ENCODE measurements at regions not wholly inside any gene's neighbourhood (a gene's known extent, or its start where the extent isn't known, plus 50 kb on each side); places are given as distances from the start of the nearest gene placed in this dataset.
"Not testable (repeated sequence)": the region's sequence is repeated elsewhere in the genome, so short reads cannot be mapped to it uniquely, and the experiment has no call there.

GRCh38 chr3:148577579-148577978 is 120.1 kb upstream of the AGTR1 start:
- intact Hi-C loops (cut with micrococcal nuclease); H3K9me3 Mint-ChIP-seq; H3K4me3 Mint-ChIP-seq; H3K27ac Mint-ChIP-seq; H3K4me1 Mint-ChIP-seq (ENCODE audit: low read depth); DNase-seq (ENCODE audit: low spot score); H3K36me3 Mint-ChIP-seq (ENCODE audit: low read depth); H3K27me3 Mint-ChIP-seq (ENCODE audit: insufficient read depth): not testable (repeated sequence)

- H3K36me3 Mint-ChIP-seq (ENCODE audit: low read depth) = no peaks in the 10 kb centered on the region
- H3K27me3 Mint-ChIP-seq (ENCODE audit: insufficient read depth) = no peaks in the 10 kb centered on the region
- no peak overlapping the region for H3K27ac Mint-ChIP-seq
- H3K4me3 Mint-ChIP-seq = no peak overlapping the region
- intact Hi-C loops (cut with micrococcal nuclease) = no loop called here
- no peaks in the 10 kb centered on the region for H3K4me1 Mint-ChIP-seq (ENCODE audit: low read depth)
- no peaks in the 10 kb centered on the region for H3K9me3 Mint-ChIP-seq
- no peak for DNase-seq (ENCODE audit: low spot score)
Observed at GRCh38 chr3:148582126-148582525, 115.6 kb upstream of the AGTR1 start.

GRCh38 chr3:148583793-148584192 is 113.9 kb upstream of the AGTR1 start:
- Mint-ChIP-seq H3K27ac (no peak overlapping the region), H3K36me3 (ENCODE audit: low read depth) (no peaks in the 10 kb centered on the region), H3K9me3 (no peaks in the 10 kb centered on the region), H3K27me3 (ENCODE audit: insufficient read depth) (no peaks in the 10 kb centered on the region), H3K4me3 (no peak overlapping the region), H3K4me1 (ENCODE audit: low read depth) (no peaks in the 10 kb centered on the region)
- intact Hi-C loops (cut with micrococcal nuclease) = no loop called here
- no peak for DNase-seq (ENCODE audit: low spot score)

GRCh38 chr3:148584438-148584837 is 113.3 kb upstream of the AGTR1 start:
- H3K27ac Mint-ChIP-seq = no peak overlapping the region
- H3K4me1 Mint-ChIP-seq (ENCODE audit: low read depth) = no peaks in the 10 kb centered on the region
- DNase-seq (ENCODE audit: low spot score) = no peak
- no peaks in the 10 kb centered on the region for H3K27me3 Mint-ChIP-seq (ENCODE audit: insufficient read depth)
- H3K36me3 Mint-ChIP-seq (ENCODE audit: low read depth) = no peaks in the 10 kb centered on the region
- no peaks in the 10 kb centered on the region for H3K9me3 Mint-ChIP-seq
- intact Hi-C loops (cut with micrococcal nuclease) = no loop called here
- no peak overlapping the region for H3K4me3 Mint-ChIP-seq

- H3K27me3 Mint-ChIP-seq (ENCODE audit: insufficient read depth) = no peaks in the 10 kb centered on the region
- H3K4me3 Mint-ChIP-seq = no peak overlapping the region
- no peak overlapping the region for H3K27ac Mint-ChIP-seq
- H3K9me3 Mint-ChIP-seq = no peaks in the 10 kb centered on the region
- no peak for DNase-seq (ENCODE audit: low spot score)
- H3K4me1 Mint-ChIP-seq (ENCODE audit: low read depth) = no peaks in the 10 kb centered on the region
- intact Hi-C loops (cut with micrococcal nuclease) = no loop called here
- H3K36me3 Mint-ChIP-seq (ENCODE audit: low read depth) = no peaks in the 10 kb centered on the region
Observed at GRCh38 chr3:148585671-148586379, 111.9 kb upstream of the AGTR1 start.

- no peaks in the 10 kb centered on the region for H3K27me3 Mint-ChIP-seq (ENCODE audit: insufficient read depth)
Observed at GRCh38 chr3:148588291-148588690, 109.4 kb upstream of the AGTR1 start.

GRCh38 chr3:148591525-148591924 is 106.2 kb upstream of the AGTR1 start:
- H3K4me3 Mint-ChIP-seq = no peak overlapping the region
- no peaks in the 10 kb centered on the region for H3K9me3 Mint-ChIP-seq
- no peak overlapping the region for H3K27ac Mint-ChIP-seq
- no peaks in the 10 kb centered on the region for H3K4me1 Mint-ChIP-seq (ENCODE audit: low read depth)
- no peaks in the 10 kb centered on the region for H3K36me3 Mint-ChIP-seq (ENCODE audit: low read depth)
- no peaks in the 10 kb centered on the region for H3K27me3 Mint-ChIP-seq (ENCODE audit: insufficient read depth)
- no peak for DNase-seq (ENCODE audit: low spot score)
- intact Hi-C loops (cut with micrococcal nuclease) = no loop called here

More at GRCh38 chr3:148588291-148588690, 109.4 kb upstream of the AGTR1 start:
- no peak for DNase-seq (ENCODE audit: low spot score)
- intact Hi-C loops (cut with micrococcal nuclease) = no loop called here
- Mint-ChIP-seq H3K4me1 (ENCODE audit: low read depth) (no peaks in the 10 kb centered on the region), H3K9me3 (no peaks in the 10 kb centered on the region), H3K27ac (no peak overlapping the region), H3K36me3 (ENCODE audit: low read depth) (no peaks in the 10 kb centered on the region), H3K4me3 (no peak overlapping the region)

GRCh38 chr3:148598619-148599018 is 99.1 kb upstream of the AGTR1 start:
- H3K4me1 Mint-ChIP-seq (ENCODE audit: low read depth) = no peaks in the 10 kb centered on the region
- intact Hi-C loops (cut with micrococcal nuclease) = no loop called here
- H3K27me3 Mint-ChIP-seq (ENCODE audit: insufficient read depth) = no peaks in the 10 kb centered on the region
- H3K27ac Mint-ChIP-seq = no peak overlapping the region
- no peaks in the 10 kb centered on the region for H3K9me3 Mint-ChIP-seq
- DNase-seq (ENCODE audit: low spot score) = no peak
- H3K36me3 Mint-ChIP-seq (ENCODE audit: low read depth) = no peaks in the 10 kb centered on the region
- H3K4me3 Mint-ChIP-seq = no peak overlapping the region

GRCh38 chr3:148599481-148599880 is 98.2 kb upstream of the AGTR1 start:
- Mint-ChIP-seq H3K9me3 (no peaks in the 10 kb centered on the region), H3K4me1 (ENCODE audit: low read depth) (no peaks in the 10 kb centered on the region), H3K4me3 (no peak overlapping the region), H3K36me3 (ENCODE audit: low read depth) (no peaks in the 10 kb centered on the region), H3K27ac (no peak overlapping the region), H3K27me3 (ENCODE audit: insufficient read depth) (no peaks in the 10 kb centered on the region)
- no peak for DNase-seq (ENCODE audit: low spot score)
- intact Hi-C loops (cut with micrococcal nuclease) = no loop called here

GRCh38 chr3:148600440-148600839 is 97.3 kb upstream of the AGTR1 start:
- no peaks in the 10 kb centered on the region for H3K9me3 Mint-ChIP-seq
- no peaks in the 10 kb centered on the region for H3K27me3 Mint-ChIP-seq (ENCODE audit: insufficient read depth)
- intact Hi-C loops (cut with micrococcal nuclease) = no loop called here
- H3K4me1 Mint-ChIP-seq (ENCODE audit: low read depth) = no peaks in the 10 kb centered on the region
- DNase-seq (ENCODE audit: low spot score) = no peak
- H3K36me3 Mint-ChIP-seq (ENCODE audit: low read depth) = no peaks in the 10 kb centered on the region
- H3K27ac Mint-ChIP-seq = no peak overlapping the region
- H3K4me3 Mint-ChIP-seq = no peak overlapping the region

GRCh38 chr3:148600902-148601765 is 96.6 kb upstream of the AGTR1 start:
- no peaks in the 10 kb centered on the region for H3K36me3 Mint-ChIP-seq (ENCODE audit: low read depth)
- no peaks in the 10 kb centered on the region for H3K27me3 Mint-ChIP-seq (ENCODE audit: insufficient read depth)
- H3K9me3 Mint-ChIP-seq = no peaks in the 10 kb centered on the region
- intact Hi-C loops (cut with micrococcal nuclease) = no loop called here
- no peak overlapping the region for H3K27ac Mint-ChIP-seq
- H3K4me1 Mint-ChIP-seq (ENCODE audit: low read depth) = no peaks in the 10 kb centered on the region
- DNase-seq (ENCODE audit: low spot score) = no peak
- no peak overlapping the region for H3K4me3 Mint-ChIP-seq

- Mint-ChIP-seq H3K4me1 (ENCODE audit: low read depth) (no peaks in the 10 kb centered on the region), H3K9me3 (no peaks in the 10 kb centered on the region), H3K36me3 (ENCODE audit: low read depth) (no peaks in the 10 kb centered on the region), H3K4me3 (no peak overlapping the region), H3K27ac (no peak overlapping the region), H3K27me3 (ENCODE audit: insufficient read depth) (no peaks in the 10 kb centered on the region)
- DNase-seq (ENCODE audit: low spot score) = no peak
- intact Hi-C loops (cut with micrococcal nuclease) = no loop called here
Observed at GRCh38 chr3:148601766-148602685, 95.7 kb upstream of the AGTR1 start.
